GM18517 (cell line): ENCODE measurements at regions not wholly inside any gene's neighbourhood (a gene's known extent, or its start where the extent isn't known, plus 50 kb on each side); places are given as distances from the start of the nearest gene placed in this dataset.

Experiments
- ATAC-seq: cut with Tn5 transposase; IDR thresholded peaks from one replicate; pipeline ENCODE4 v1.9.1; 2021; ENCODE audit warnings: mild to moderate bottlenecking, moderate library complexity; ENCODE audit not compliant: unreplicated experiment

GRCh38 chr2:107020392-107020791 is 134.4 kb upstream of the ST6GAL2 start:
- no peak for ATAC-seq

GRCh38 chr2:107024269-107024668 is 138.3 kb upstream of the ST6GAL2 start:
- ATAC-seq: no peak

- ATAC-seq: no peak
These were observed 139.4 kb upstream of the ST6GAL2 start for GRCh38 chr2:107025291-107025857.

DNA sequence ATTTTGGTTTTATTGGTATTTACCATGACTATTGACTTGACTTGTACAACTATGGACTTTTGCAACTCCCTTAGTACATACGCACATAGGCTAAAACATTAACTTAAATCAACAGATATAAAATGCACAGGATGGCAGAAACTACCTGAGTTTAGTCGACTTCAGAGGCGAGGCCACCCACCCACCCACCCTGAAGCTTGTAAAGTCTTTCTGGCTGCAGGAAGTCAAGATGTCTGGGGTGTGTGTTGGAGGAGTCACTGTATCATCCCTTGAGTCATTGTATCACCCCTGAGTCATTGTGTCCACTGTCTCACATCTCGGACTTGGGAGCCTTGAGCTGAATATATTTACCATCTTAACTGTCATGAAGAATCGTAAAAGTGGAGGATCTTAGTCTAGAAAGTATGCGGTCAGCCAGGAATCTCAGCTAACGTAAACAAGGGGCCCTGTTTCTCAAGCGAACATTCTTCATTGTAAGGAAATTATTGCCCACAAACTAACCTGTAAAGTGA is 140.0 kb upstream of the ST6GAL2 start:
- ATAC-seq: no peak

GRCh38 chr2:107027205-107027604 is 141.2 kb upstream of the ST6GAL2 start:
- ATAC-seq: no peak

DNA sequence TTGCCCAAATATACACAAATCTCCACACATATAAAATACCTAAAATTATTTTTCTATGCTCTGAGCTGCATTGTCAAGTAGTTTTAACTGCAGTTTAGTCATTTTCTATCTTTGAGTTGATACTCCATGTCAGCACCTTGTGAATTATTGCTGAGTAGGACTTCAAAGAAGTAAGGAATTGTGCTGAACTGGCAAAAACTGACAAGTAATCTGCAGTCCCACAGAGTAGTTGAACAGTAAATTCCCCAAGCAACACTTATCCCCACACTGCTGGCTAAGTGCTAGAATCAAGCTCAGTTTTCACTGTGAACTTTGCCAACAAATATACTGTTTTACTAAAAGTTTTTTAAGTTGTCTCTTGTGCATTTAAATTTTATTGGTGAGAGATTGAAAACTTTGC is 141.8 kb upstream of the ST6GAL2 start:
- no peak for ATAC-seq

- no peak for ATAC-seq
These were observed 142.7 kb upstream of the ST6GAL2 start for GRCh38 chr2:107028661-107029060.

DNA sequence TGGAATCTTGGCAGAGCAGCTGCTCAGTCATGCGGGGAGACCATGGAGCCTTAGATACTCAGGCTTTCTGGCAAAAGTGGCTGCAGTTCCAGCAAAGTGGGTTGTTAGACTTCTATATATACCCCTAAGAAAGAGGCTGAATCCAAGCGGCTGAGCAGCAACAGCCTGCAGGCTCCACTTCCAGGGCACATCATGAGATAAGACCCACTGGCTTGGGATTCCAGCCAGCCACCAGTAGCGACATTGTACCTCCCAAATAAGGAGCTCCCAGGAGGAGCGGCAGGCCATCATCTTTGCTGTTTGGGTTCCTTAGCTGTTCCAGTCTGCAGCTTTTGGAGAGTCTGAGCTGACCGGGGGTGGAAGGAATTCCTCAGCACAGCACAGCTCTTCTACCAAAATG is 150.3 kb upstream of the ST6GAL2 start:
- ATAC-seq: no peak

GRCh38 chr2:107062173-107062572 is 176.2 kb upstream of the ST6GAL2 start:
- no peak for ATAC-seq

DNA sequence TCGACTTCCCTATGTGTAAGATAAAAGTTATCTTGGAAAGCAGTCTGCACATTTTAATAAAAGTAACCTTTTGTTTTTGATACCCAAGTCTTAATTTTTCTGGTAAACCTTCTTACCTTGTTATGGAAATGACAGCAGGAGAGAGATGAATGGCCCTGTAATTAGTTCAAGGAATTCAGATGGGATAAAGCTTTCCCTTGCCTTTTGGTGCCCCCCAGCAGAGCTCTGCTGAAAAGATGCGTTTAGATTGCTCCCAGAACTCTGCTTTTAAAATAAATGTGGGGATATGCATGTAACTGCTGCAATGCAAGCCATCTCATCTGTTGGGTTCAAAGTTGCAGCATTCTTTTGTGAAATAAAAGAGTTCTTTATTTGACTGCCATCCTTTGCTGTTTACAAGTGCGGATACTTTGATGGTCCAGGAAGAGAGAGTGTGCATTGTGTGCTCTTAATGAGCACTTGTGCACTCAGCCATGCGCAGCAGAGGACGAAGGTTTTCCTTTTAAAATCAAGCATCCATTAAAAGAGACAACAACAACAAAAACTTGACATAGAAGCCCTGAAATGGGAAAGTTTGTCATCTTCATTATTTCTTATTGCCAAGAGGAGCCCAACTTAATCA is 176.7 kb upstream of the ST6GAL2 start:
- ATAC-seq: no peak

DNA sequence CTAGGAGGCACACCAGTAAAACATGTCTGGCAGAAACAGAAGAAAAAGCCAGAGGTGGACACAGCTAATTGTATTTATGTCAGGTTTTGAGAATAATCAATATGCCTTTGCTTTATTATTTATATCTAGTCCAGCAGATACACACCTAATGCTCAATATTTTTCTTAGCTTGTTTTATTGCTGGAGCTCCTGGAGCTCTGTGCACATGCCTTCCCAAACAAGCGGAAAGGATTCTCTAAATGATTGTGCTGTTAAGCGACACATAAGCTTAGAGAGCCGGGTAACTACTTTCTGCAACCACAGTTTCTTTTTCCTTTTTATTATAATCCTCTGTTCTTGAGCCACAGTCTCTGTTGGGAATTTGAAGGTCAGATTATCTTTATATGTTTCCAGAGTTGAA is 177.3 kb upstream of the ST6GAL2 start:
- no peak for ATAC-seq

DNA sequence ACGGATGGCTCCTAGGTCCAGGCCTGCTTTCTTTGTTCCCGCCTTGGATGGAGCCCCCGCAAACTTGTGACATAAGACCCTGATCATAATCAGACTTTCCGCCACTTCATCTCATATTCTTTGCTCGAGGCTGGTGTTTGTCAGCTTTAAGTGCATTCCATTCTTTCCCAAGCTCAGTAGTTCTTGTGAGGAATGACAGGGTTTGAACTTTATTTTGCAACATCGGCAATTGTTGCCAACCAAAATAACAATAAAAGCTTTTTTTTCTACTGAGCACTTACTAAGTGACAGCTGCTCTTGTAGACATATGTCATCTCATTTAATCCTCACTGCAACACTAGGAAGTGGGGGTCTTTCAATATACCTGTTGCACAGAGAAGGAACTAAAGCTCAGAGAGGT is 178.8 kb upstream of the ST6GAL2 start:
- ATAC-seq: no peak

DNA sequence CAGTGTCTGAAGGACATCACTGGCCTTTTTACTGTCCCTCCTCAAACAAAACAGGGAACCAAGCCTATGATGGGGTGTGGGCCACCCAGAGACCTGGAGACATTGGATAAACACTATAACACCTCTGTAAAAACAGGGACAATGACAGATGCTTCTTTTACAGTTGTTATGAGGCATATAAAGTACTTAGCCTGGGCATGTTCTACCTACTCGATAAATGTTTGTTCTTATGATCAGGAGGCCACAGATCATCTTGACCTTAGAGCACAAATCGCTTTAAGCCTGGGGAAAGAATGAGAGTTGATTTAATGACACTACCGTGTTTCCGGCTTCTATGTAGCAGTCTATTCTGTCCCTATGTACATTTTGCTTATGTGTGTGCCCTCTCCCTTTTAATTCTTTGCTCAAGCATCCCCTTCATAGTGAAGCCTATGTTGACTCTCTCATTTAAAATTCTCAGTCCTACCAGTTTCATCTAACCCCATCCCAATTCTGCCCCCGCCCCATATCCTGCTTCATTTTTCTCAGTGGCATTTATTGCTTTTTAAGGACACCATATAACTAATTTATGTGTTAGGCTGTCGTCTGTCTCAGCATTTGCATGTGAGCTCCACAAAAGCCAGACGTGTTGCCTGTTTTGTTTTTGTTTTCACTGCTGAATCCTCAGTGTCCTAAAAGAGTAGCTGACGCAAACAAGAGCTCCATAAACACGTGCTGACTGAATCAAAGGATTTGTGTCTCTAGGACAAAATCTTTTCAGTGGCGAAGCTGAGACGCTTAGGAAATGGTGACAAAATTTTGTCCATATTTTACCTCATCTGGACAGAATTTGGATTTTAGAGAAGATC is 182.3 kb upstream of the ST6GAL2 start:
- ATAC-seq: no peak

GRCh38 chr2:107069890-107070289 is 183.9 kb upstream of the ST6GAL2 start:
- ATAC-seq: no peak

GRCh38 chr2:107072150-107072940 is 186.4 kb upstream of the ST6GAL2 start:
- ATAC-seq: no peak

DNA sequence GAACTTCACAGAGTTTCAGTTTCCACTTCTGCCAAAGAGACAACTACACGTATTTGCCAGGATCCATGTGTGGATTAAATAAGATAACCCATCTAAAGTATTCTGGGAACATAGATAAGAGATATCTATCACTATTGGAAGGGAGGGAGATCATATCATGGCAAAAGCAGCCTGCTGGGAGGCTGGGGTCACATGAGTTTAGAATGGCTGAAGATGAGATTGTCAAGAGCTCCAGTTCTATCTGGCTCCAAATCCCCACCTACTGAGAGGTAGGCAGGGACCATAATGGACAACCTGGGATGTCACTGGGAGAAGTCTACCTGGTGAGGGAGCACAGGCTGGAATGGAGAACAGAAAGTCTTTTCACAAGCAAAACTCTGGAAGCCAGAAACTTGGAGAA is 192.6 kb upstream of the ST6GAL2 start:
- ATAC-seq: no peak

GRCh38 chr2:107086497-107086896 is 200.5 kb upstream of the ST6GAL2 start:
- no peak for ATAC-seq

DNA sequence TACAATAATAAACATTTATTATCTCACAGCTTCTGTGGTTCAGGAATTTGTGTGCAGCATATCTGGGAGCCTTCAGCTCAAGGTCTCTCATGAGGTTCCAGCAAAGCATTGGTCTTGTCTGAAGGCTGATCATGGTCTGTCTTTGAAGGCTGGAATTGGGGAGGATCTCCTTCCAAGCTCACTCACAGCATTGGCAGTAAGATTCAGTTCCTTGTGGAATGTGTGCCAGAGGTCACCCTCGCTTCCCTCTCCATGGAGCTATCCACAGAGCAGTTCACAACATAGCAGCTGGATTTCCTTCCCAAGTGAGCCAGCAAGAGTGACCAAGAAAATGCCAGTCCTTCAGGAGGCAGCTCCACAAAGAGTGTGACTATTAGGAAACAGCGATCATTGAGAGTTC is 202.2 kb upstream of the ST6GAL2 start:
- no peak for ATAC-seq

GRCh38 chr2:107091163-107091864 is 205.3 kb upstream of the ST6GAL2 start:
- no peak for ATAC-seq

GRCh38 chr2:107093426-107093957 is 207.5 kb upstream of the ST6GAL2 start:
- no peak for ATAC-seq
